HEK293 (cell line): ENCODE measurements at regions not wholly inside any gene's neighbourhood (a gene's known extent, or its start where the extent isn't known, plus 50 kb on each side); places are given as distances from the start of the nearest gene placed in this dataset.

Source experiments
- CTCF ChIA-PET: fragments of 350-600 bp; formaldehyde crosslinking; extraction: SDS; loops from one replicate; lab custom pipeline; 2021; ENCODE audit warnings: antibody characterized with exemption; lab: Yijun Ruan, JAX
- POLR2A ChIA-PET: fragments of 300-600 bp; formaldehyde crosslinking; extraction: SDS; loops from one replicate; lab custom pipeline; 2020; ENCODE audit warnings: antibody characterized with exemption, inconsistent platforms; lab: Yijun Ruan, JAX
- H3K27ac ChIP-seq: fragments of 200-500 bp; sonication (Bioruptor generic); 2 replicates; pipeline ENCODE4 v1.5.1; 2014; ENCODE audit warnings: low read depth, low read length, control low read depth, inconsistent platforms; ENCODE audit errors: extremely low read depth
- H3K36me3 ChIP-seq, 2 experiments: fragments of 200-500 bp in 1 of 2; sonication (Bioruptor generic) in 1 of 2; 1 replicate in 1 of 2; 2 replicates in 1 of 2; pipeline ENCODE4 v1.5.1; 2014 to 2017; ENCODE audit warnings: inconsistent platforms in 2 of 2, low read length in 2 of 2; ENCODE audit not compliant: control insufficient read depth in 2 of 2, insufficient read depth in 1 of 2
- H3K4me1 ChIP-seq: fragments of 200-500 bp; sonication (Bioruptor generic); 2 replicates; pipeline ENCODE4 v1.5.1; 2014; ENCODE audit warnings: mild to moderate bottlenecking, low read length, inconsistent platforms; ENCODE audit not compliant: control insufficient read depth, insufficient read depth
- H3K4me3 ChIP-seq: 2 replicates; pipeline ENCODE4 v1.5.1; 2011; ENCODE audit warnings: low read depth, mild to moderate bottlenecking, control low read depth, low read length, moderate library complexity
- H3K9me3 ChIP-seq: fragments of 200-500 bp; sonication (Bioruptor generic); 2 replicates; pipeline ENCODE4 v1.5.1; 2014; ENCODE audit warnings: low read depth, low read length, inconsistent platforms; ENCODE audit not compliant: control insufficient read depth, insufficient read depth
- GFI1B ChIP-seq: fragments of 450-650 bp; formaldehyde crosslinking; IDR thresholded peaks from 2 replicates; pipeline ENCODE4 v1.5.1; 2016; ENCODE audit warnings: missing biosample characterization, missing genetic modification characterization
- KLF8 ChIP-seq: fragments of 450-650 bp; formaldehyde crosslinking; IDR thresholded peaks from 2 replicates; pipeline ENCODE4 v1.5.1; 2016; ENCODE audit warnings: missing biosample characterization, missing genetic modification characterization
- SETDB1 ChIP-seq: IDR thresholded peaks from one replicate; pipeline ENCODE4 v1.6.1; 2017; ENCODE audit warnings: mild to moderate bottlenecking, low read length, moderate library complexity, mixed read lengths; ENCODE audit not compliant: insufficient read length
- SP7 ChIP-seq: fragments of 450-650 bp; formaldehyde crosslinking; IDR thresholded peaks from 2 replicates; pipeline ENCODE4 v1.5.1; 2016; ENCODE audit warnings: missing biosample characterization, missing genetic modification characterization
- TSHZ1 ChIP-seq: fragments of 450-650 bp; formaldehyde crosslinking; IDR thresholded peaks from 2 replicates; pipeline ENCODE4 v1.5.1; 2016; ENCODE audit warnings: missing biosample characterization, missing genetic modification characterization, borderline replicate concordance
- ZEB2 ChIP-seq: fragments of 450-650 bp; formaldehyde crosslinking; IDR thresholded peaks from 2 replicates; pipeline ENCODE4 v1.5.1; 2016; ENCODE audit warnings: missing biosample characterization, missing genetic modification characterization
- ZFHX2 ChIP-seq: fragments of 450-650 bp; formaldehyde crosslinking; conservative IDR thresholded peaks from 2 replicates; pipeline ENCODE4 v1.5.1; 2016; ENCODE audit warnings: missing biosample characterization, missing genetic modification characterization
- ZNF157 ChIP-seq: fragments of 450-650 bp; formaldehyde crosslinking; IDR thresholded peaks from 2 replicates; pipeline ENCODE4 v1.5.1; 2016; ENCODE audit warnings: missing biosample characterization, missing genetic modification characterization
- ZNF214 ChIP-seq: fragments of 450-650 bp; formaldehyde crosslinking; IDR thresholded peaks from 2 replicates; pipeline ENCODE4 v1.5.1; 2017; ENCODE audit warnings: missing biosample characterization, mild to moderate bottlenecking, missing genetic modification characterization, borderline replicate concordance
- ZNF23 ChIP-seq: fragments of 450-650 bp; formaldehyde crosslinking; IDR thresholded peaks from 2 replicates; pipeline ENCODE4 v1.5.1; 2016; ENCODE audit warnings: missing biosample characterization, missing genetic modification characterization, borderline replicate concordance
- ZNF341 ChIP-seq: fragments of 450-650 bp; formaldehyde crosslinking; IDR thresholded peaks from 2 replicates; pipeline ENCODE4; 2016; ENCODE audit warnings: low read depth, missing biosample characterization, missing genetic modification characterization
- ZNF549 ChIP-seq: fragments of 450-650 bp; IDR thresholded peaks from 2 replicates; pipeline ENCODE4 v1.5.1; 2018; ENCODE audit warnings: missing biosample characterization, missing genetic modification characterization, mild to moderate bottlenecking, inconsistent platforms, moderate library complexity
- ZNF645 ChIP-seq: fragments of 450-650 bp; formaldehyde crosslinking; IDR thresholded peaks from 2 replicates; pipeline ENCODE4; 2016; ENCODE audit warnings: missing biosample characterization, missing genetic modification characterization
- ZNF747 ChIP-seq: fragments of 450-650 bp; formaldehyde crosslinking; IDR thresholded peaks from 2 replicates; pipeline ENCODE4 v1.5.1; 2016; ENCODE audit warnings: missing biosample characterization, missing genetic modification characterization
- ZNF777 ChIP-seq: fragments of 450-650 bp; formaldehyde crosslinking; IDR thresholded peaks from 2 replicates; pipeline ENCODE4 v1.5.1; 2017; ENCODE audit warnings: missing biosample characterization, missing genetic modification characterization, borderline replicate concordance
- ZSCAN4 ChIP-seq: fragments of 450-650 bp; formaldehyde crosslinking; IDR thresholded peaks from 2 replicates; pipeline ENCODE4 v1.5.1; 2017; ENCODE audit warnings: missing biosample characterization, missing genetic modification characterization
- TF ChIP-seq, protein P1 (sequence below): fragments of 450-650 bp; formaldehyde crosslinking; IDR thresholded peaks from 2 replicates; pipeline ENCODE4 v1.5.1; 2016; ENCODE audit warnings: missing biosample characterization, missing genetic modification characterization
- TF ChIP-seq, protein P2 (sequence below): fragments of 450-650 bp; formaldehyde crosslinking; IDR thresholded peaks from 2 replicates; pipeline ENCODE4 v1.5.1; 2016; ENCODE audit warnings: missing biosample characterization, missing genetic modification characterization
- TF ChIP-seq, protein P3 (sequence below): fragments of 450-650 bp; formaldehyde crosslinking; IDR thresholded peaks from 2 replicates; pipeline ENCODE4 v1.5.1; 2016; ENCODE audit warnings: missing biosample characterization, missing genetic modification characterization, low read depth

DNA sequence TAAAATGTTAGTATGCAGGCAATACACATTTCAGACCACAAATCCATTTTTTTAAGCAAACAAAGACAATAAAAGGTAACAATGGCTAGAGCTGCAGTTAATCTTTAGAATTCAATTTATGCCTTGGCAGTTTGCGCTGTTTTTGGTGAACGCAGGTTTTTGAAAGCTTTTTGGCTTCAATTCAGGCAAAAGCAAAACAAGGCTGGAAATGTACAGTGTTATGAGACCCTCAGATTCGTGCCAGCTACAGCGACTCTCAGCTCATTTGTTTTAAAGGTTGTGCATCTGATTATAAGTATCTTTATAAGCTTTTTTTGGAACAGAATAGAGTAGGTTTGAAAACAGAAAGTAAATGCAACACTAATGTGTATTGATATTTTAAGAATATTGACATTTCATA is 63.6 kb upstream of the SOX1 start:
- no peaks in the 10 kb centered on the region for H3K36me3 ChIP-seq
- no peaks in the 10 kb centered on the region for H3K9me3 ChIP-seq
- TF ChIP-seq ZNF645 (tag by site-specific recombination), result no peak
- no peak for TF ChIP-seq SP7
- TF ChIP-seq KLF8, result no peak
- TF ChIP-seq, protein P1, sequence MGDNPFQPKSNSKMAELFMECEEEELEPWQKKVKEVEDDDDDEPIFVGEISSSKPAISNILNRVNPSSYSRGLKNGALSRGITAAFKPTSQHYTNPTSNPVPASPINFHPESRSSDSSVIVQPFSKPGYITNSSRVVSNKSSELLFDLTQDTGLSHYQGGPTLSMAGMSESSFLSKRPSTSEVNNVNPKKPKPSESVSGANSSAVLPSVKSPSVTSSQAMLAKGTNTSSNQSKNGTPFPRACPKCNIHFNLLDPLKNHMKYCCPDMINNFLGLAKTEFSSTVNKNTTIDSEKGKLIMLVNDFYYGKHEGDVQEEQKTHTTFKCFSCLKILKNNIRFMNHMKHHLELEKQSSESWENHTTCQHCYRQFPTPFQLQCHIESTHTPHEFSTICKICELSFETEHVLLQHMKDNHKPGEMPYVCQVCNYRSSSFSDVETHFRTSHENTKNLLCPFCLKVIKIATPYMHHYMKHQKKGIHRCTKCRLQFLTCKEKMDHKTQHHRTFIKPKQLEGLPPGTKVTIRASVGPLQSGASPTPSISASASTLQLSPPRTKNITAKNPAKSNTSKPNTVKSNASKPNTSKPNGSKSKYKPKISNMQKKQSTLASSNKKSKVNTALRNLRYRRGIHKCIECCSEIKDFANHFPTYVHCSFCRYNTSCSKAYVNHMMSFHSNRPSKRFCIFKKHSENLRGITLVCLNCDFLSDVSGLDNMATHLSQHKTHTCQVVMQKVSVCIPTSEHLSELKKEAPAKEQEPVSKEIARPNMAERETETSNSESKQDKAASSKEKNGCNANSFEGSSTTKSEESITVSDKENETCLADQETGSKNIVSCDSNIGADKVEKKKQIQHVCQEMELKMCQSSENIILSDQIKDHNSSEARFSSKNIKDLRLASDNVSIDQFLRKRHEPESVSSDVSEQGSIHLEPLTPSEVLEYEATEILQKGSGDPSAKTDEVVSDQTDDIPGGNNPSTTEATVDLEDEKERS (tag by site-specific recombination), result no peak
- no peak for TF ChIP-seq ZNF341 (tag by site-specific recombination)
- no peak for TF ChIP-seq ZNF23 (tag by site-specific recombination)
- TF ChIP-seq TSHZ1, result no peak
- TF ChIP-seq SETDB1, result no peak
- no peaks in the 10 kb centered on the region for H3K4me1 ChIP-seq
- H3K4me3 ChIP-seq, result no peak overlapping the region
- ChIA-PET POLR2A (no interaction called here), CTCF (no interaction called here)
- no peak overlapping the region for H3K27ac ChIP-seq

DNA sequence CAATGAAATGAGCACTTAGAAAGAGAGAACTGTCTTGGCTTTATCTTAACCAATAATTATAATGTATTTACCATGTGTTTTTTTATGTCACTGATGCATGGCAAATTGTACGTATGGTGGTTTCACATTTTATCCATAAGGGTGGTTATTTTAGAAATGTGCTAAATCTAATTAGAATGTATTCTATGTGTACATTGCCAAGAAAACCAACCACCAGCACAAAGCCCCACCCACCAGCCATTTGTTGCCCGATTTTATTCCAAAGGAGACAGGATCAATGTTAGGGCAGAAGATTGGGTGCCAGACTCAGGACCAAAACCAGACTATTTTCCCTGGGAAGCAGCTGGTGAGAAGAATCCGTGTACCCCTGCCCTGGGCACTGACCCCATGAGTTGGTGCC is 63.0 kb upstream of the SOX1 start:
- ChIA-PET POLR2A (no interaction called here), CTCF (no interaction called here)
- H3K4me3 ChIP-seq, result no peak overlapping the region
- no peaks in the 10 kb centered on the region for H3K9me3 ChIP-seq
- TF ChIP-seq ZSCAN4 (tag by site-specific recombination), result no peak
- TF ChIP-seq ZFHX2 (tag by site-specific recombination), result no peak
- TF ChIP-seq ZNF157 (tag by site-specific recombination), result no peak
- TF ChIP-seq ZNF747 (tag by site-specific recombination), result no peak
- TF ChIP-seq, protein P2, sequence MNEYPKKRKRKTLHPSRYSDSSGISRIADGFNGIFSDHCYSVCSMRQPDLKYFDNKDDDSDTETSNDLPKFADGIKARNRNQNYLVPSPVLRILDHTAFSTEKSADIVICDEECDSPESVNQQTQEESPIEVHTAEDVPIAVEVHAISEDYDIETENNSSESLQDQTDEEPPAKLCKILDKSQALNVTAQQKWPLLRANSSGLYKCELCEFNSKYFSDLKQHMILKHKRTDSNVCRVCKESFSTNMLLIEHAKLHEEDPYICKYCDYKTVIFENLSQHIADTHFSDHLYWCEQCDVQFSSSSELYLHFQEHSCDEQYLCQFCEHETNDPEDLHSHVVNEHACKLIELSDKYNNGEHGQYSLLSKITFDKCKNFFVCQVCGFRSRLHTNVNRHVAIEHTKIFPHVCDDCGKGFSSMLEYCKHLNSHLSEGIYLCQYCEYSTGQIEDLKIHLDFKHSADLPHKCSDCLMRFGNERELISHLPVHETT (tag by site-specific recombination), result no peak
- TF ChIP-seq ZNF777 (tag by site-specific recombination), result no peak
- TF ChIP-seq ZNF214, result no peak
- no peak for TF ChIP-seq GFI1B
- TF ChIP-seq ZNF549 (tag by site-specific recombination), result no peak
- TF ChIP-seq, protein P3, sequence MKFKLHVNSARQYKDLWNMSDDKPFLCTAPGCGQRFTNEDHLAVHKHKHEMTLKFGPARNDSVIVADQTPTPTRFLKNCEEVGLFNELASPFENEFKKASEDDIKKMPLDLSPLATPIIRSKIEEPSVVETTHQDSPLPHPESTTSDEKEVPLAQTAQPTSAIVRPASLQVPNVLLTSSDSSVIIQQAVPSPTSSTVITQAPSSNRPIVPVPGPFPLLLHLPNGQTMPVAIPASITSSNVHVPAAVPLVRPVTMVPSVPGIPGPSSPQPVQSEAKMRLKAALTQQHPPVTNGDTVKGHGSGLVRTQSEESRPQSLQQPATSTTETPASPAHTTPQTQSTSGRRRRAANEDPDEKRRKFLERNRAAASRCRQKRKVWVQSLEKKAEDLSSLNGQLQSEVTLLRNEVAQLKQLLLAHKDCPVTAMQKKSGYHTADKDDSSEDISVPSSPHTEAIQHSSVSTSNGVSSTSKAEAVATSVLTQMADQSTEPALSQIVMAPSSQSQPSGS (tag by site-specific recombination), result no peak
- no peak for TF ChIP-seq ZEB2 (tag by site-specific recombination)
- H3K36me3 ChIP-seq, result no peaks in the 10 kb centered on the region
- no peaks in the 10 kb centered on the region for H3K4me1 ChIP-seq
- no peak overlapping the region for H3K27ac ChIP-seq
